ENCODE measurements at regions not wholly inside any gene's neighbourhood (a gene's known extent, or its start where the extent isn't known, plus 50 kb on each side); places are given as distances from the start of the nearest gene placed in this dataset.

GRCh38 chr12:30188602-30189326 is 405.0 kb upstream of the TMTC1 start:
- Histone ChIP-seq H3K36me3 (ENCODE audit: control insufficient read depth, insufficient read depth, low read length) (no peaks in the 10 kb centered on the region), H3K4me3 (ENCODE audit: insufficient read depth, low read depth, low read length) (no peak overlapping the region), H3K23ac (ENCODE audit: low read depth, low read length) (no peak overlapping the region), H4K8ac (ENCODE audit: low read depth in 2 of 2, low read length in 2 of 2) (no peak overlapping the region), H3K4me1 (ENCODE audit: control insufficient read depth, insufficient read depth, low read length) (no peaks in the 10 kb centered on the region), H2BK5ac (ENCODE audit: low read depth, low read length, poor library complexity, severe bottlenecking) (no peak overlapping the region), H4K91ac (ENCODE audit: insufficient read depth, low read depth, low read length) (no peak overlapping the region), H4K20me1 (ENCODE audit: insufficient read depth, low read length) (no peaks in the 10 kb centered on the region), H3K56ac (ENCODE audit: extremely low read depth, insufficient read depth, low read length) (no peak overlapping the region), H2BK15ac (ENCODE audit: low read depth, low read length) (no peak overlapping the region), H3K14ac (replicated peaks; ENCODE audit: low read depth, low read length) (no peak overlapping the region), H3K27ac (ENCODE audit: insufficient read depth, low read length) (no peak overlapping the region), H2AFZ (replicated peaks; ENCODE audit: low read length, poor library complexity) (no peak overlapping the region), H3K4ac (ENCODE audit: low read depth, low read length) (no peak overlapping the region), H3K4me2 (ENCODE audit: low read depth, low read length) (no peak overlapping the region), H3K9me3 (ENCODE audit: control insufficient read depth, insufficient read depth, low read length) (no peaks in the 10 kb centered on the region), H3K79me1 (ENCODE audit: low read depth in 1 of 2, low read length in 2 of 2) (no peaks in the 10 kb centered on the region), H2BK120ac (ENCODE audit: low read depth, low read length) (no peak overlapping the region), H3K18ac (ENCODE audit: low read depth, low read length) (no peak overlapping the region), H2AK9ac (replicated peaks; ENCODE audit: low read depth, low read length, poor library complexity) (no peak overlapping the region), H3K9ac (ENCODE audit: low read depth, low read length) (no peak overlapping the region), H2AK5ac (ENCODE audit: low read depth, low read length) (no peak overlapping the region), H3K9me1 (ENCODE audit: insufficient read depth, low read length) (no peaks in the 10 kb centered on the region), H2BK20ac (ENCODE audit: low read depth, low read length) (no peak overlapping the region), H3K27me3 (ENCODE audit: control insufficient read depth, insufficient read depth, low read length) (no peaks in the 10 kb centered on the region), H4K5ac (ENCODE audit: low read depth, low read length) (no peak overlapping the region)
- dilution Hi-C loops (cut with HindIII; ENCODE audit: low sequenced_read_pairs, unreplicated experiment) (no loop called here), in situ Hi-C loops (cut with MboI; ENCODE audit: low sequenced_read_pairs) (no loop called here), intact Hi-C loops (cut with micrococcal nuclease) (no loop called here)
- POLR2A ChIA-PET (ENCODE audit: unreplicated experiment) = interaction anchor here (0.6 kb wide), 1 partner anchor 14 kb away, joined by 3 read pairs; no protein-coding TSS in a partner anchor
- DNase-seq (no peak), ATAC-seq (ENCODE audit: low read depth) (no peak)
- BruUV-seq (replicated peaks) = no TSS peak
- CTCF ChIA-PET = no interaction called here
- no CpG with 5 or more reads among the region's 8 CpGs for WGBS, 2 experiments (ENCODE audit: extremely low coverage in 2 of 2, insufficient read length in 1 of 2)
- TF ChIP-seq RAD21 (IDR thresholded peaks at IDR 0.05; ENCODE audit: low read length) (no peak), SMC3 (IDR thresholded peaks at IDR 0.05; ENCODE audit: low read depth, low read length) (no peak), CHD1 (IDR thresholded peaks at IDR 0.05; ENCODE audit: low read depth, low read length) (no peak), POLR2A (IDR thresholded peaks at IDR 0.05; ENCODE audit: low read depth, low read length) (no peak)
